ENCODE measurements at regions not wholly inside any gene's neighbourhood (a gene's known extent, or its start where the extent isn't known, plus 50 kb on each side); places are given as distances from the start of the nearest gene placed in this dataset.

DNA sequence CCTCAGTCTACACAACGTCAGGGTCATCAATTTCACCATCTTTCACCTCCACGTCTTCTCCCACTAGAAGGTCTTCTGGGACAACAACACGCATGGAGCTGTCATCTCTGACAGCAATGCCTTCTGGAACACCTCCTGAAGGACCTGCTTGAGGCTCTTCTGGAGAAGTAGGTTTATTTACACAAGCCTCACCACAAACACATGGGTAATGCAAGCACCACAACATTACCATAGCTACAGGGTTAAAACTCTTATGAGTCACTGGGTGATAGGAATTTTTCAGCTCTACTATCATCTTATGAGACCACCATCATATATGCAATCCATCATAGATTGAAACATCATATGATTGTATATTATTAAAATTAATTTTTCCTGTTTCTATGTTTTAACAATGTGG is 215.4 kb downstream of the CHD9NB start:
- FAIRE-seq = no peak
- WGBS (ENCODE audit: insufficient coverage, low coverage, missing lambda C conversion rate) = 0% methylated on average over 3 of the region's 3 CpGs
- intact Hi-C loops (cut with micrococcal nuclease) (no loop called here), in situ Hi-C loops (cut with MboI) (no loop called here)
- ChIA-PET CTCF (ENCODE audit: low intra/inter-chr PET ratio) (no interaction called here), POLR2A (no interaction called here)
- no peak overlapping the region for H2AFZ ChIP-seq (ENCODE audit: low read depth, low read length)
- no peak for ATAC-seq
- H3K9me3 ChIP-seq (replicated peaks; ENCODE audit: control insufficient read depth, insufficient read depth, low read depth, low read length) = no peaks in the 10 kb centered on the region
- no peaks in the 10 kb centered on the region for H3K27me3 ChIP-seq (ENCODE audit: control insufficient read depth in 2 of 2, insufficient read depth in 2 of 2, low read length in 2 of 2)
- no peak overlapping the region for H3K4me3 ChIP-seq
- H3K36me3 ChIP-seq (ENCODE audit: control insufficient read depth, insufficient read depth, low read length) = no peaks in the 10 kb centered on the region
- no peak overlapping the region for H3K4me2 ChIP-seq (ENCODE audit: insufficient read depth, low read length)
- no peak for DNase-seq (ENCODE audit: extremely low read depth in 1 of 4, low spot score in 3 of 4)
- no peak overlapping the region for H3K27ac ChIP-seq (ENCODE audit: extremely low read depth, low read depth, low read length)
- no peaks in the 10 kb centered on the region for H4K20me1 ChIP-seq (replicated peaks; ENCODE audit: control insufficient read depth, insufficient read depth, low read length)
- no TSS peak for BruUV-seq (replicated peaks)
- H3K79me2 ChIP-seq (ENCODE audit: control insufficient read depth, insufficient read depth, low read length) = no peaks in the 10 kb centered on the region
- H3K9ac ChIP-seq (ENCODE audit: insufficient read depth in 1 of 2, low read depth in 2 of 2, low read length in 2 of 2) = no peak overlapping the region
- H3K4me1 ChIP-seq (replicated peaks in 1 of 2; ENCODE audit: control insufficient read depth in 2 of 2, insufficient read depth in 2 of 2, low read length in 2 of 2) = no peaks in the 10 kb centered on the region
- no peaks in the 10 kb centered on the region for H3K9me1 ChIP-seq (ENCODE audit: control insufficient read depth, insufficient read depth, low read length)
- TF ChIP-seq, protein P1, sequence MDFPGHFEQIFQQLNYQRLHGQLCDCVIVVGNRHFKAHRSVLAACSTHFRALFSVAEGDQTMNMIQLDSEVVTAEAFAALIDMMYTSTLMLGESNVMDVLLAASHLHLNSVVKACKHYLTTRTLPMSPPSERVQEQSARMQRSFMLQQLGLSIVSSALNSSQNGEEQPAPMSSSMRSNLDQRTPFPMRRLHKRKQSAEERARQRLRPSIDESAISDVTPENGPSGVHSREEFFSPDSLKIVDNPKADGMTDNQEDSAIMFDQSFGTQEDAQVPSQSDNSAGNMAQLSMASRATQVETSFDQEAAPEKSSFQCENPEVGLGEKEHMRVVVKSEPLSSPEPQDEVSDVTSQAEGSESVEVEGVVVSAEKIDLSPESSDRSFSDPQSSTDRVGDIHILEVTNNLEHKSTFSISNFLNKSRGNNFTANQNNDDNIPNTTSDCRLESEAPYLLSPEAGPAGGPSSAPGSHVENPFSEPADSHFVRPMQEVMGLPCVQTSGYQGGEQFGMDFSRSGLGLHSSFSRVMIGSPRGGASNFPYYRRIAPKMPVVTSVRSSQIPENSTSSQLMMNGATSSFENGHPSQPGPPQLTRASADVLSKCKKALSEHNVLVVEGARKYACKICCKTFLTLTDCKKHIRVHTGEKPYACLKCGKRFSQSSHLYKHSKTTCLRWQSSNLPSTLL (IDR thresholded peaks at IDR 0.05) = no peak
- no peak for TF ChIP-seq E2F8 (IDR thresholded peaks at IDR 0.05; ENCODE audit: low read depth, partially characterized antibody)
- TF ChIP-seq ZNF140 (CRISPR knock-in tag; IDR thresholded peaks at IDR 0.05) = no peak
- TF ChIP-seq CCNT2 (IDR thresholded peaks at IDR 0.05; ENCODE audit: borderline replicate concordance, extremely low read depth, insufficient read length, low read depth, low read length) = no peak
- TF ChIP-seq PRMT5 (CRISPR knock-in tag; IDR thresholded peaks at IDR 0.05) = no peak
- no peak for TF ChIP-seq NCOR1 (IDR thresholded peaks at IDR 0.05)
- TF ChIP-seq ELF4 (CRISPR knock-in tag; IDR thresholded peaks at IDR 0.05) = no peak
- TF ChIP-seq, protein P2, sequence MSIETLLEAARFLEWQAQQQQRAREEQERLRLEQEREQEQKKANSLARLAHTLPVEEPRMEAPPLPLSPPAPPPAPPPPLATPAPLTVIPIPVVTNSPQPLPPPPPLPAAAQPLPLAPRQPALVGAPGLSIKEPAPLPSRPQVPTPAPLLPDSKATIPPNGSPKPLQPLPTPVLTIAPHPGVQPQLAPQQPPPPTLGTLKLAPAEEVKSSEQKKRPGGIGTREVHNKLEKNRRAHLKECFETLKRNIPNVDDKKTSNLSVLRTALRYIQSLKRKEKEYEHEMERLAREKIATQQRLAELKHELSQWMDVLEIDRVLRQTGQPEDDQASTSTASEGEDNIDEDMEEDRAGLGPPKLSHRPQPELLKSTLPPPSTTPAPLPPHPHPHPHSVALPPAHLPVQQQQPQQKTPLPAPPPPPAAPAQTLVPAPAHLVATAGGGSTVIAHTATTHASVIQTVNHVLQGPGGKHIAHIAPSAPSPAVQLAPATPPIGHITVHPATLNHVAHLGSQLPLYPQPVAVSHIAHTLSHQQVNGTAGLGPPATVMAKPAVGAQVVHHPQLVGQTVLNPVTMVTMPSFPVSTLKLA (conservative IDR thresholded peaks at IDR 0.05) = no peak
- TF ChIP-seq STAG1 (CRISPR knock-in tag; IDR thresholded peaks at IDR 0.05; ENCODE audit: borderline replicate concordance) = no peak
- no peak for TF ChIP-seq ZNF324 (CRISPR knock-in tag; IDR thresholded peaks at IDR 0.05)
- no peak for TF ChIP-seq KDM1A (IDR thresholded peaks at IDR 0.05)
- TF ChIP-seq CHCHD3 (CRISPR knock-in tag; IDR thresholded peaks at IDR 0.05) = no peak
- no peak for TF ChIP-seq NFIX (CRISPR knock-in tag; IDR thresholded peaks at IDR 0.05; ENCODE audit: low read depth)
- TF ChIP-seq TBP (optimal IDR thresholded peaks at IDR 0.05; ENCODE audit: low read depth, low read length) = no peak
- TF ChIP-seq, protein P3, sequence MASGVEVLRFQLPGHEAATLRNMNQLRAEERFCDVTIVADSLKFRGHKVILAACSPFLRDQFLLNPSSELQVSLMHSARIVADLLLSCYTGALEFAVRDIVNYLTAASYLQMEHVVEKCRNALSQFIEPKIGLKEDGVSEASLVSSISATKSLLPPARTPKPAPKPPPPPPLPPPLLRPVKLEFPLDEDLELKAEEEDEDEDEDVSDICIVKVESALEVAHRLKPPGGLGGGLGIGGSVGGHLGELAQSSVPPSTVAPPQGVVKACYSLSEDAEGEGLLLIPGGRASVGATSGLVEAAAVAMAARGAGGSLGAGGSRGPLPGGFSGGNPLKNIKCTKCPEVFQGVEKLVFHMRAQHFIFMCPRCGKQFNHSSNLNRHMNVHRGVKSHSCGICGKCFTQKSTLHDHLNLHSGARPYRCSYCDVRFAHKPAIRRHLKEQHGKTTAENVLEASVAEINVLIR (CRISPR knock-in tag; IDR thresholded peaks at IDR 0.05) = no peak
- no peak for TF ChIP-seq RUNX1 (IDR thresholded peaks at IDR 0.05; ENCODE audit: low read depth)
- TF ChIP-seq PYGO2 (tag; IDR thresholded peaks at IDR 0.05) = no peak
